Loucy (cell line): ENCODE measurements at regions not wholly inside any gene's neighbourhood (a gene's known extent, or its start where the extent isn't known, plus 50 kb on each side); places are given as distances from the start of the nearest gene placed in this dataset.

ENCODE experiments used
- CTCF ChIP-seq: fragments of 200-600 bp; sonication (generic); conservative IDR thresholded peaks from 2 replicates; pipeline ENCODE4 v1.5.1; 2014; ENCODE audit warnings: mild to moderate bottlenecking, antibody characterized with exemption, low read length
- EZH2phosphoT487 ChIP-seq: fragments of 200-600 bp; IDR thresholded peaks from 2 replicates; pipeline ENCODE4 v1.6.1; 2018; ENCODE audit warnings: antibody characterized with exemption, mild to moderate bottlenecking, moderate library complexity, borderline replicate concordance

- TF ChIP-seq CTCF (no peak), EZH2phosphoT487 (no peak)
Measured at GRCh38 chr11:115104851-115105453, 399.3 kb downstream of the CADM1 start.
